DND-41 (cell line): ENCODE measurements at regions not wholly inside any gene's neighbourhood (a gene's known extent, or its start where the extent isn't known, plus 50 kb on each side); places are given as distances from the start of the nearest gene placed in this dataset.

Experiments used
- ATAC-seq: fragments of 200-7000 bp; cut with Tn5 transposase; 3 replicates; pipeline ENCODE4 v1.9.1; 2021; ENCODE audit warnings: low read depth; ENCODE audit not compliant: insufficient read depth
- DNase-seq: peaks from one replicate; pipeline ENCODE4 v3.0.0-alpha.2; 2020
- H2AFZ ChIP-seq: 2 replicates; pipeline ENCODE4 v1.6.0; 2012; ENCODE audit warnings: low read depth, low read length
- H3K27ac ChIP-seq: 2 replicates; pipeline ENCODE4 v1.5.1; 2012; ENCODE audit warnings: low read length, inconsistent platforms
- H3K27me3 ChIP-seq: fragments of 200-600 bp; sonication (generic); 2 replicates; pipeline ENCODE4 v1.6.0; 2012; ENCODE audit warnings: low read length, mild to moderate bottlenecking, inconsistent platforms; ENCODE audit not compliant: insufficient read depth, poor library complexity
- H3K36me3 ChIP-seq: 2 replicates; pipeline ENCODE4 v1.5.1; 2012; ENCODE audit warnings: low read length, inconsistent platforms; ENCODE audit not compliant: insufficient read depth
- H3K4me1 ChIP-seq: 2 replicates; pipeline ENCODE4 v1.5.1; 2012; ENCODE audit warnings: mild to moderate bottlenecking, low read length; ENCODE audit not compliant: insufficient read depth
- H3K4me2 ChIP-seq: 2 replicates; pipeline ENCODE4 v1.6.0; 2012; ENCODE audit warnings: mild to moderate bottlenecking, moderate library complexity, low read length, inconsistent platforms; ENCODE audit not compliant: insufficient read depth
- H3K4me3 ChIP-seq, 2 experiments: fragments of 200-600 bp in 1 of 2; shearing (Covaris generic) in 1 of 2; 2 replicates each; pipeline ENCODE4 v1.5.1; 2012 to 2016; ENCODE audit warnings: inconsistent platforms in 2 of 2, low read length in 2 of 2, mild to moderate bottlenecking in 2 of 2, low read depth in 1 of 2, moderate library complexity in 1 of 2
- H3K79me2 ChIP-seq: 2 replicates; pipeline ENCODE4 v1.6.0; 2012; ENCODE audit warnings: low read length, inconsistent platforms; ENCODE audit not compliant: insufficient read depth
- H3K9ac ChIP-seq: 2 replicates; pipeline ENCODE4 v1.6.0; 2012; ENCODE audit warnings: low read depth, mild to moderate bottlenecking, inconsistent platforms, low read length, moderate library complexity
- H3K9me3 ChIP-seq: 2 replicates; pipeline ENCODE4 v1.5.1; 2012; ENCODE audit warnings: low read length, moderate library complexity, mild to moderate bottlenecking, inconsistent platforms; ENCODE audit not compliant: insufficient read depth, severe bottlenecking
- H4K20me1 ChIP-seq: 2 replicates; pipeline ENCODE4 v1.6.0; 2012; ENCODE audit warnings: low read length; ENCODE audit not compliant: insufficient read depth
- CTCF ChIP-seq: IDR thresholded peaks from 2 replicates; pipeline ENCODE4 v1.5.1; 2012; ENCODE audit warnings: borderline replicate concordance, low read length, moderate library complexity, mild to moderate bottlenecking; ENCODE audit not compliant: poor library complexity, severe bottlenecking; ENCODE audit errors: extremely low read depth
- EZH2 ChIP-seq: IDR thresholded peaks from 3 replicates; pipeline ENCODE4 v1.6.1; 2012; ENCODE audit warnings: borderline replicate concordance, low read depth, mild to moderate bottlenecking, moderate library complexity, low read length, inconsistent platforms; ENCODE audit not compliant: severe bottlenecking

- DNase-seq = no peak
- H3K4me1 ChIP-seq = no peaks in the 10 kb centered on the region
- no peak overlapping the region for H3K9ac ChIP-seq
- H3K36me3 ChIP-seq = no peaks in the 10 kb centered on the region
- no peak overlapping the region for H3K4me3 ChIP-seq
- no peaks in the 10 kb centered on the region for H3K79me2 ChIP-seq
- H2AFZ ChIP-seq = no peak overlapping the region
- no peak for ATAC-seq
- no peak overlapping the region for H3K4me2 ChIP-seq
- no peak overlapping the region for H3K27ac ChIP-seq
- H4K20me1 ChIP-seq = no peaks in the 10 kb centered on the region
- no peaks in the 10 kb centered on the region for H3K27me3 ChIP-seq
- no peaks in the 10 kb centered on the region for H3K9me3 ChIP-seq
- TF ChIP-seq CTCF (no peak), EZH2 (no peak)
Observed at GRCh38 chr7:46756996-46757395, 824.9 kb downstream of the TNS3 start.

- Histone ChIP-seq H3K9ac (no peak overlapping the region), H3K27me3 (no peaks in the 10 kb centered on the region), H2AFZ (no peak overlapping the region), H3K4me1 (no peaks in the 10 kb centered on the region), H3K4me2 (no peak overlapping the region), H3K4me3 (no peak overlapping the region), H3K36me3 (no peaks in the 10 kb centered on the region), H3K79me2 (no peaks in the 10 kb centered on the region), H4K20me1 (no peaks in the 10 kb centered on the region), H3K9me3 (no peaks in the 10 kb centered on the region), H3K27ac (no peak overlapping the region)
- TF ChIP-seq EZH2 = no peak
- TF ChIP-seq CTCF = no peak
- no peak for DNase-seq
- no peak for ATAC-seq
Observed at GRCh38 chr7:46756256-46756655, 825.7 kb downstream of the TNS3 start.

- TF ChIP-seq CTCF = no peak
- no peak for TF ChIP-seq EZH2
- ATAC-seq = no peak
Observed at GRCh38 chr7:46755120-46756034, 826.5 kb downstream of the TNS3 start.

More at GRCh38 chr7:46755120-46756034, 826.5 kb downstream of the TNS3 start:
- Histone ChIP-seq H3K9ac (no peak overlapping the region), H4K20me1 (no peaks in the 10 kb centered on the region), H2AFZ (no peak overlapping the region), H3K36me3 (no peaks in the 10 kb centered on the region), H3K79me2 (no peaks in the 10 kb centered on the region), H3K27me3 (no peaks in the 10 kb centered on the region), H3K4me3 (no peak overlapping the region), H3K27ac (no peak overlapping the region), H3K9me3 (no peaks in the 10 kb centered on the region), H3K4me2 (no peak overlapping the region), H3K4me1 (no peaks in the 10 kb centered on the region)
- no peak for DNase-seq
